ENCODE measurements at regions not wholly inside any gene's neighbourhood (a gene's known extent, or its start where the extent isn't known, plus 50 kb on each side); places are given as distances from the start of the nearest gene placed in this dataset.
A peak's percentile ranks its signal among the peaks of the same experiment; 100 is the strongest.

DNA sequence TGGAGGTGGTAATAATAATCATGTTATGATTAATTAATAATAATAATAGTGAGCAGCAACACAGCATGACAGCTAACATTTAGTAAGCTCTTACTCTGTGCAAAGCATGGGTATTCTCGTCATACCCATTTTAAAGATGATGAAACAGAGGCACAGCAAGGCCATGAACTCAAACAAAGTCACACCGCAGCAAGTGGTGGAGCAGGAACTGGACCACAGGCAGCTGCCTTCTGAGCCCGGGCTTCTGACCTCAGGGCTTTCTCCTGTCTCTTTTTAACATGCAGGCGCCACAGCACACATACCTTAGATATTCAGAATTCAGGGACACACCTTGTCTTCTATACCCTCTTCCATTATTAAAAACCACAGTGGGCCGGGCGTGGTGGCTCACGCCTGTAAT lies 50.7 kb upstream of the SPATA12 start:
- TF ChIP-seq, protein P1, sequence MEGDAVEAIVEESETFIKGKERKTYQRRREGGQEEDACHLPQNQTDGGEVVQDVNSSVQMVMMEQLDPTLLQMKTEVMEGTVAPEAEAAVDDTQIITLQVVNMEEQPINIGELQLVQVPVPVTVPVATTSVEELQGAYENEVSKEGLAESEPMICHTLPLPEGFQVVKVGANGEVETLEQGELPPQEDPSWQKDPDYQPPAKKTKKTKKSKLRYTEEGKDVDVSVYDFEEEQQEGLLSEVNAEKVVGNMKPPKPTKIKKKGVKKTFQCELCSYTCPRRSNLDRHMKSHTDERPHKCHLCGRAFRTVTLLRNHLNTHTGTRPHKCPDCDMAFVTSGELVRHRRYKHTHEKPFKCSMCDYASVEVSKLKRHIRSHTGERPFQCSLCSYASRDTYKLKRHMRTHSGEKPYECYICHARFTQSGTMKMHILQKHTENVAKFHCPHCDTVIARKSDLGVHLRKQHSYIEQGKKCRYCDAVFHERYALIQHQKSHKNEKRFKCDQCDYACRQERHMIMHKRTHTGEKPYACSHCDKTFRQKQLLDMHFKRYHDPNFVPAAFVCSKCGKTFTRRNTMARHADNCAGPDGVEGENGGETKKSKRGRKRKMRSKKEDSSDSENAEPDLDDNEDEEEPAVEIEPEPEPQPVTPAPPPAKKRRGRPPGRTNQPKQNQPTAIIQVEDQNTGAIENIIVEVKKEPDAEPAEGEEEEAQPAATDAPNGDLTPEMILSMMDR (conservative IDR thresholded peaks at IDR 0.05; ENCODE audit: low read depth, low read length) = no peak
- no peak overlapping the region for H3K4me3 ChIP-seq (ENCODE audit: low read length)
- no peak for DNase-seq (ENCODE audit: low read depth)

DNA sequence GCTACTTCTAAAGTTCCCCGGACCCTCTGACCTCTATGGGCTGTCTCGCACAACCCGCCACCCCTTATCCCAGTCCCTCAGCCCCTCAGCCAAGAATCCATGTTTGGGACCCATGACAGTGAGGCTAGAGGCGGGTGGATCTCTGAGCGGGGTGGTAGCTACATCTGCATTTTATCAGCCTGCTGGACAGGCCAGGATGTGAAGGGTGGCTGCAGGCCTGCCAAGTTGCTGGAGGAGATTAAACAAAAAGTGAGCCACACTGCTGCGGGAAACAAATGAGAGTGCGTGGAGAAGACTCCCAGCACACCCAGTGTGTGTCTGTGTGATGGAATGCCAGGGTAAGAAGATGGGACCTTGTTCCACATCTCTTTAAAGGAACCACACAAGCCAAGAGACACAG lies 51.1 kb upstream of the SPATA12 start:
- TF ChIP-seq, protein P1 (conservative IDR thresholded peaks at IDR 0.05; ENCODE audit: low read depth, low read length) = no peak
- no peak for DNase-seq (ENCODE audit: low read depth)
- H3K4me3 ChIP-seq (ENCODE audit: low read length) = no peak overlapping the region

DNA sequence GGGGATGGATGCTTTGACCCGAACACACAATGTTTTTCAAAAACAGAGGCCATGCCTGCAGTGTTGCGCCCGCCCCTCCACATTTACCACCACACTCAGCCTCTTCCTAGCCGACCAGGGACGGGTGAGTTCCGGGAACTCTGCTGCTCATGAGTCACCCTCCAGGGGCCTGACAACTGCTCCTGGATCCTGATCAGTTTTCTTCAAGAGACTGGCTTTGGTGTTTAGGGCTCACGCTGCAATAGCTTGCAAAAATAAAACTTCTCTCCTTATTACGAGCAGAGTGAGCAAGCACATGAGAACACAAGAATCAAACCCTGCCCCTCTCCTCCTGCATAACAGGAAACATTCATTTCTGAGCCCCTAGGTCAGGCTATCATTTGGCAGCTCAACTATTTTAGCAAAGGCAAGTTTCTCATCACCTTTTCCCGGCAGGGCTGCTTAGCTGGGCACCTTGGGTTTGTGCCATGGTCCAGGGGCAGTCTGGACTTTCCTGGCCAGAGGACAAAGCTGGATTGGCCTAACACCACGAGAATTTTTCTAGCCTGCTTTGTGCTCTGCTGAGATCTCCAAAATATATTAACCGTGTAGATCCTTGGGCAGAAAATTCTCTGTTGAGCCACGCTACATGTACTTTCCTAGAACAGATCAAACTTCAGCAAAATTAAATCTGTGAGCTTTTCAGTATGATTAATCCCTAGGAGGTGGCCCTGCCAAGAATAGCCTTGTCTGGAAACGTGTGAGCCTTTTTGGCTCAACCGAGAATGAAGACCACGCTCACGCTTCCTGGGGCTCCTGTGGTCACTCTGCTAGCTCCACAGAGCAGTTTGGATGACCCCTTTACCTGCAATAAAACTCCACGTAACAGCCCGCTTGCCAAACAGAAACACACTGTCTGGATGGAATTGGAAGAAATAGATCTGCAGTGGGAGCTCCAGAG lies 52.7 kb upstream of the SPATA12 start:
- DNase-seq (ENCODE audit: low read depth) = peak; percentile 80
- H3K4me3 ChIP-seq (ENCODE audit: low read length) = peak overlapping the region; percentile 26
- TF ChIP-seq, protein P1 (conservative IDR thresholded peaks at IDR 0.05; ENCODE audit: low read depth, low read length) = no peak

DNA sequence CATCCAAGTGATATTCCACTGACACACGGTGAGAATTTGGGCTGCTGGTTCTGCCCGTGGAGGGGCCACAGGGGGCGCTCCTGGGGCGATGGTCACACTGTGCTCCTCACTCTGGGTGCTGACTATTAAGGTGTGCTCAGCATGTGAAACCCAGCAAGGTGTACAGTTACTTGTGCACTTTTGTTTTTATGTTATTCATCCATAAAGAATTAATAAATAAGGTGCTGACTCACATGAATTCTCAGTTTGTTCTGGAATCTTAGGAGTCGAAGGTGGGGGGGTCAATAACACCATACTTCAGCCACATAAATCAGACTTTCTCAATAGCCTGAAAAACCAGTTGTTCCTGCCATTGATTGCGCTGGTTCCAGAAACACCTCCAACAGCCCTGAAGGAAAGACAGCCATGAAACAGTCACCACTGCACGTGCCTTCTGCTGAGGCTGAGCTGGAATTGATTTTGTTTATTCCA lies 53.5 kb upstream of the SPATA12 start:
- TF ChIP-seq, protein P1 (conservative IDR thresholded peaks at IDR 0.05; ENCODE audit: low read depth, low read length) = peak; percentile 57
- no peak overlapping the region for H3K4me3 ChIP-seq (ENCODE audit: low read length)
- DNase-seq (ENCODE audit: low read depth) = no peak

DNA sequence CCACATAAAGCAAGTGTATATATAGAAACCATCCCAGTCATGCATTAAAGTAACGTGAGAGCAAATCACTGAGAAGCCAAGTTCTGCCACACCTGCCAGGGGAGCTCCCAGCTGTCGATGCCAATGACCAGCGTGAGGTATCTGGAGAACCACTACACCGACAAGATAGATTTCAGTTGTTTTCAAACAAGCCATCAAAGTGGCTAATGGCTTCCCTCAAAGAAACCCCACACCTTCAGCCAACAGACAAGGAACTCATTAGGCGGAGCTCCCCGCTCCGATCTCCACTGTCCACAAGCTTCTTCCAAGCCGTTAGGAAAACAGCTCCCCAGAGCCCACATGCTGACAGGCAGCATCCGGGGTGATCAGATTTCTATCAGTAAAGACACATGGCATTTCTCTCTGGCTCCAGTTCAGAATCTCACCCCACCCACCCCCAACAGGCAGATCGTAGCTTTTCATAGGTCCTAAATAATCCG lies 54.2 kb upstream of the SPATA12 start:
- no peak for DNase-seq (ENCODE audit: low read depth)
- no peak overlapping the region for H3K4me3 ChIP-seq (ENCODE audit: low read length)
- TF ChIP-seq, protein P1 (conservative IDR thresholded peaks at IDR 0.05; ENCODE audit: low read depth, low read length) = no peak

DNA sequence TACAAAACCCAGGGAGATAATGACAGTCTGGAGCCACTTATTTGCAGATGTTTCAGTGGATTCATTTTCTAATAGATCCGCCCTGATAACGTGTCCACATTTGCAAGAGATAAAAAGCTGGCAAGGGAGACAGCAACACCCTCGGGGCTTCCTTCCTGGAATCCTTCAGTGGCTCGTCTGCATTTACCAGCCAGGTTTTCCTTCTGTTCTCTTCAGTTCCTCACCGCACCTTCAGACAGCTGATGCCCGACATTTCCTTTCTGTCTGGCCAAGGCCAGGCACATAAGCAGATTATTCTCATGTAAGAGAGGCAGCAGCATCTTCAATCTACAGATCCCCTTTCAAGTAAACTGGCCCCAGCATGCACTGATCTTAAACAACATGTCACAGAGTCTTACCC lies 56.2 kb upstream of the SPATA12 start:
- H3K4me3 ChIP-seq (ENCODE audit: low read length) = no peak overlapping the region
- DNase-seq (ENCODE audit: low read depth) = no peak
- TF ChIP-seq, protein P1 (conservative IDR thresholded peaks at IDR 0.05; ENCODE audit: low read depth, low read length) = no peak

DNA sequence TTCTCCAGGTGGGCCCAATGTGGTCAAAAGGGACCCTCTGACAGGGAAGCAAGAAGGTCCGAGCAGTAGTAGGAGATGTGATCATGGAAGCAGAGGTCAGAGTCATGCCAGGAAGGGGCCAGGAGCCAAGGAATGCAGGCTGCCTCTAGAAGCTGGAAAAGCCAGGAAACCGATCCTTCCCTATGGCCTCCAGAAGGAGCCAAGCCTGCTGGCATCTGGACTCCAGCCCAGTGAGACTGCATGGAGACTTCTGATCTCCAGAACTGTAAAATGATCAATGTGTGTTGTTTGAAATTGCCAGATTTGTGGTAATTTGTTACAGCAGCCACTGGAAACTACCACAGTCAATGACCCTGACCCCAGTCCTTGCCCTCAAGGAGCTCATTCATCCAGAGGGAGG lies 56.8 kb upstream of the SPATA12 start:
- H3K4me3 ChIP-seq (ENCODE audit: low read length) = no peak overlapping the region
- TF ChIP-seq, protein P1 (conservative IDR thresholded peaks at IDR 0.05; ENCODE audit: low read depth, low read length) = no peak
- no peak for DNase-seq (ENCODE audit: low read depth)
